Right ventricle myocardium superior (tissue), 1 donor: ENCODE measurements at regions not wholly inside any gene's neighbourhood (a gene's known extent, or its start where the extent isn't known, plus 50 kb on each side); places are given as distances from the start of the nearest gene placed in this dataset.

Experiments used
- ATAC-seq: fragments of 200-7000 bp; cut with Tn5 transposase; one replicate; pipeline ENCODE4 v1.9.1; 2020; ENCODE audit warnings: mild to moderate bottlenecking; ENCODE audit not compliant: poor library complexity
- DNase-seq: peaks from one replicate; pipeline ENCODE4 v3.0.0-alpha.2; 2020
- intact Hi-C: fragments of 100-400 bp; cut with DNase I; formaldehyde crosslinking; loops from one replicate; pipeline ENCODE4 v1.11.2; 2022
- donor health status: DM: no; HTN: yes; CAD: no; lungs with severe emphysema.

GRCh38 chr3:117297541-117297940 is 588.0 kb downstream of the TUSC7 start:
- intact Hi-C loops, result no loop called here
- DNase-seq (no peak), ATAC-seq (no peak)

- no peak for DNase-seq
Observed at GRCh38 chr3:117298273-117298672, 588.7 kb downstream of the TUSC7 start.

GRCh38 chr3:117302428-117302827 is 592.8 kb downstream of the TUSC7 start:
- intact Hi-C loops, result no loop called here
- no peak for ATAC-seq
- DNase-seq, result no peak

More at GRCh38 chr3:117298273-117298672, 588.7 kb downstream of the TUSC7 start:
- intact Hi-C loops, result no loop called here
- no peak for ATAC-seq

- intact Hi-C loops, result no loop called here
- no peak for ATAC-seq
- no peak for DNase-seq
Observed at GRCh38 chr3:117303443-117303842, 593.9 kb downstream of the TUSC7 start.

GRCh38 chr3:117304681-117305080 is 595.1 kb downstream of the TUSC7 start:
- DNase-seq (no peak), ATAC-seq (no peak)
- intact Hi-C loops, result no loop called here

- no peak for DNase-seq
- intact Hi-C loops, result no loop called here
- ATAC-seq, result no peak
Observed at GRCh38 chr3:117305681-117306080, 596.1 kb downstream of the TUSC7 start.

GRCh38 chr3:117306299-117306698 is 596.7 kb downstream of the TUSC7 start:
- intact Hi-C loops, result no loop called here
- no peak for ATAC-seq
- no peak for DNase-seq

GRCh38 chr3:117308353-117308752 is 598.8 kb downstream of the TUSC7 start:
- ATAC-seq, result no peak
- no peak for DNase-seq
- intact Hi-C loops, result no loop called here

GRCh38 chr3:117308756-117309155 is 599.2 kb downstream of the TUSC7 start:
- no peak for ATAC-seq
- intact Hi-C loops, result no loop called here
- no peak for DNase-seq

GRCh38 chr3:117310536-117310935 is 601.0 kb downstream of the TUSC7 start:
- intact Hi-C loops, result no loop called here
- no peak for DNase-seq
- ATAC-seq, result no peak

- intact Hi-C loops, result no loop called here
- ATAC-seq, result no peak
- no peak for DNase-seq
Observed at GRCh38 chr3:117314441-117315150, 605.0 kb downstream of the TUSC7 start.

GRCh38 chr3:117322866-117323265 is 613.3 kb downstream of the TUSC7 start:
- DNase-seq, result no peak
- no peak for ATAC-seq
- intact Hi-C loops, result no loop called here

- no peak for DNase-seq
- intact Hi-C loops, result no loop called here
- no peak for ATAC-seq
Observed at GRCh38 chr3:117346901-117347300, 637.3 kb downstream of the TUSC7 start.

- DNase-seq (no peak), ATAC-seq (no peak)
- intact Hi-C loops, result no loop called here
Observed at GRCh38 chr3:117348884-117349283, 639.3 kb downstream of the TUSC7 start.

GRCh38 chr3:117349566-117349965 is 640.0 kb downstream of the TUSC7 start:
- intact Hi-C loops, result no loop called here
- no peak for ATAC-seq
- no peak for DNase-seq

- DNase-seq (no peak), ATAC-seq (no peak)
- intact Hi-C loops, result no loop called here
Observed at GRCh38 chr3:117350371-117350770, 640.8 kb downstream of the TUSC7 start.

- ATAC-seq (no peak), DNase-seq (no peak)
- intact Hi-C loops, result no loop called here
Observed at GRCh38 chr3:117355566-117355965, 646.0 kb downstream of the TUSC7 start.

- DNase-seq, result no peak
- intact Hi-C loops, result no loop called here
- no peak for ATAC-seq
Observed at GRCh38 chr3:117356091-117356705, 646.6 kb downstream of the TUSC7 start.

GRCh38 chr3:117358717-117359314 is 649.2 kb downstream of the TUSC7 start:
- intact Hi-C loops, result no loop called here
- DNase-seq, result no peak
- no peak for ATAC-seq

GRCh38 chr3:117366574-117366973 is 657.0 kb downstream of the TUSC7 start:
- no peak for ATAC-seq
- intact Hi-C loops, result no loop called here
- DNase-seq, result no peak
